ENCODE measurements at regions not wholly inside any gene's neighbourhood (a gene's known extent, or its start where the extent isn't known, plus 50 kb on each side); places are given as distances from the start of the nearest gene placed in this dataset.

DNA sequence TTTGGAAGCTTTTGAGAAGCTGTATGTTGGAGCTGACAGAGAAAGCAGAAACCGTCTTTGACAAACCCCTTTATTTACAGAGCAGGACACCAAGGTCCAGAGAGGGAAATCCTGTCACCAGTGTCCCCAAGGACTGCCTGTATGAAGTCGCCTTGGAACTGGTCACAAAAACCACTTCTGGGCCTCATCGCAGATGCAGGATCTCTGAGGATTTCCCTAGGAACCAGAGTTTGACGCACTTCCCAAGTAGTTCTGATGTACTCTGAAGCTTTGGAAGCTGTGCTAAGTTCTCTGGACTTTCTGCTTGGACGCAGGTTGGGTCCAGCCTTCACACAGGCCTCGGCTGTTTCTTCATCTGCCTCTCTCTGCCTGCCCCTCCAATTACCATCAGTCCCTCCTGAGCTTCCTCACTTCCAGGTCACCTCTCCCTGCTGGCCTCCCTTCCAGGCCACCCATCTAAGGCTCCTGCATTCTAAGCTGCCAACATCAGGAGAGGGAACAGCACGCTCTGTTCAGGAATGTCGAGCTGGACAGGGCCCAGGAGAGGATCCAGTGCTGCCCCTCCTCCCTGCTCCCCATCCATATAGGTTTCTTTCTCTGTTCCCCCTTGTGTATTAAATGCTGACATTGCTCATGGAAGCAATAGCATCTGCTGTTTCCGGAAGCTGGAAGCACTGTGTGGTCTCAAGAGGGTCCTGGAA is 270.8 kb downstream of the OPA1 start:
- peak in 1 of 7 donors; percentile 43 for DNase-seq
- Histone ChIP-seq H3K27me3 (no peaks in the 10 kb centered on the region), H3K4me1 (replicated peaks in 1 of 2) (no peaks in the 10 kb centered on the region), H3K9me3 (replicated peaks in 1 of 3) (no peaks in the 10 kb centered on the region), H3K36me3 (replicated peaks in 1 of 2) (no peaks in the 10 kb centered on the region), H3K4me3 (no peak overlapping the region), H3K27ac (no peak overlapping the region)
- WGBS, 4 donors: 80 to 91% (median 84%) methylated on average over 8 to 9 of the region's 9 CpGs
- no peak for TF ChIP-seq POLR2A (IDR thresholded peaks at IDR 0.05)
- TF ChIP-seq, protein P1, sequence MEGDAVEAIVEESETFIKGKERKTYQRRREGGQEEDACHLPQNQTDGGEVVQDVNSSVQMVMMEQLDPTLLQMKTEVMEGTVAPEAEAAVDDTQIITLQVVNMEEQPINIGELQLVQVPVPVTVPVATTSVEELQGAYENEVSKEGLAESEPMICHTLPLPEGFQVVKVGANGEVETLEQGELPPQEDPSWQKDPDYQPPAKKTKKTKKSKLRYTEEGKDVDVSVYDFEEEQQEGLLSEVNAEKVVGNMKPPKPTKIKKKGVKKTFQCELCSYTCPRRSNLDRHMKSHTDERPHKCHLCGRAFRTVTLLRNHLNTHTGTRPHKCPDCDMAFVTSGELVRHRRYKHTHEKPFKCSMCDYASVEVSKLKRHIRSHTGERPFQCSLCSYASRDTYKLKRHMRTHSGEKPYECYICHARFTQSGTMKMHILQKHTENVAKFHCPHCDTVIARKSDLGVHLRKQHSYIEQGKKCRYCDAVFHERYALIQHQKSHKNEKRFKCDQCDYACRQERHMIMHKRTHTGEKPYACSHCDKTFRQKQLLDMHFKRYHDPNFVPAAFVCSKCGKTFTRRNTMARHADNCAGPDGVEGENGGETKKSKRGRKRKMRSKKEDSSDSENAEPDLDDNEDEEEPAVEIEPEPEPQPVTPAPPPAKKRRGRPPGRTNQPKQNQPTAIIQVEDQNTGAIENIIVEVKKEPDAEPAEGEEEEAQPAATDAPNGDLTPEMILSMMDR (IDR thresholded peaks at IDR 0.05): no peak
- intact Hi-C loops (cut with DNase I): no loop called here

DNA sequence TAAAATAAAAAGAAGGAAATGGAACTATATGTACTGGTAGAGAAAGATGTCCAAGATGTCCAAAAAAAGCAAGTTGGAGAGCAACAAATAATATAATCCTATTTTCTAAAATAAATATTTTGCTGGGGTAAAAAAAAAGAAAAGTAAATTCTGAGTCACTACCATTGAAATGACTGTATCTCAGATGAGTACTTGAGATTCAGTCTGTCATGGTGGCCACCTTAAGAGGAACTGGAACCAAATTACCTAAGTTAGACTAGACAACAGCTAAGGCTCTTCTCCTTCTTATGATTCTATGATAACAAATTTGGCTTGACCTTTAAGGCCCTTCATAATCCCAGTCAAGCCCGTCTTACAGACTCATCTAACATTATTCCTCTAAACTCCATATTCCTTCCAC is 270.6 kb upstream of the HES1 start:
- Histone ChIP-seq H3K9me3 (replicated peaks in 1 of 3) (no peaks in the 10 kb centered on the region), H3K4me3 (no peak overlapping the region), H3K36me3 (replicated peaks in 1 of 2) (no peaks in the 10 kb centered on the region), H3K27me3 (peaks cover 4% of the 10 kb centered on the region), H3K27ac (no peak overlapping the region), H3K4me1 (replicated peaks in 1 of 2) (no peaks in the 10 kb centered on the region)
- no peak for DNase-seq
- intact Hi-C loops (cut with DNase I): no loop called here
- 77 to 94% (median 89%) methylated on average over 1 of the region's 1 CpG for WGBS, 4 donors
- TF ChIP-seq, protein P1 (IDR thresholded peaks at IDR 0.05): no peak
- no peak for TF ChIP-seq POLR2A (IDR thresholded peaks at IDR 0.05)

DNA sequence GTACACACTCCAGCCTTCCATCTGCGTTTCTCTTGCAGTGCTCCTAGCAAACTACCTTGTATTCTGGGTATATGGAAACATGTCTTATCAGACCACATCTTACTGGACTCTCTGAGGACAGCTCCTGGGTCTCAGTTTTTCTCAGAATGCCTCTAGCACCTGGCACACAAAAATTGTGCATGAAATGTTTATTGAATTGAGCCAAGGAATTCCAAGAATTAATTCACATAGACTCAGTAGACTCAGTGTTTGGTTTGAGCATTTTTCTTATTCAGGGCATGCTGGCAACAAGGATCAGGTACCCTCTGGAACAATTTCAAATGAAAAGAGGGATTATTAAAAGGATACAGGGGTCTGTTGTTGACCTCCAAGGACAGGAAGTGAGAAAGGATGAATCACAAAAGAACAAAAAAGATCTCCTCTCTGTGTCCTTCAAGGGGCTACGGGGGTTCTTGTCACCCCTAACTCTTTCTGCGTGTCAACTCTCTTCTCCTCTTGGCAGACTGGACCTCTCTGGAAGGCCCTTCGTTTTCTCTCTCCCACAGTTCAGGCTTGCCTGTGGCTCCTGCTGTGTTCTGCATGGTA is 270.0 kb upstream of the HES1 start:
- 42 to 73% (median 57%) methylated on average over 4 of the region's 4 CpGs for WGBS, 4 donors
- intact Hi-C loops (cut with DNase I): no loop called here
- DNase-seq: no peak
- no peak overlapping the region for H3K4me3 ChIP-seq
- TF ChIP-seq POLR2A (IDR thresholded peaks at IDR 0.05): no peak
- TF ChIP-seq, protein P1 (IDR thresholded peaks at IDR 0.05): no peak
- H3K36me3 ChIP-seq (replicated peaks in 1 of 2): no peaks in the 10 kb centered on the region
- no peaks in the 10 kb centered on the region for H3K4me1 ChIP-seq (replicated peaks in 1 of 2)
- no peaks in the 10 kb centered on the region for H3K9me3 ChIP-seq (replicated peaks in 1 of 3)
- H3K27me3 ChIP-seq: peaks cover 4% of the 10 kb centered on the region
- no peak overlapping the region for H3K27ac ChIP-seq

DNA sequence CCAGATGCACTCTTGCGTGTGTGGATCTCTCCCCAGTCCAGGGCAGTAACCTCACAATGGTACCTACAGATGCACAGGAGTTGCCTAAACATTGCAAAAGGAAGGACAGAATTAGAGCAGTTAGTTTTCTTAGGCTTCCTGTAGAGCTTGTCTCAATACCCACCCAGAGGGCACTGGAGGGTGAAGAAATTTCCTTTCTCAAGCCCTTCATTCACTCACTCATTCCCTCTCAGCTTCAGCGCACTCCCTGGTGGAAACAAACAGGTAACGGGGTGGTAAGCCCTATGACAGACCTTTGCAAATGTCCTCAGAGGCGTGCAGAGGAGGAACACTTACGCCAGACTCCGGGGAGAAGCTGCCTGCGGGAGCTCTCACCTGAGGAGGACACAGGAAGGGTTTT is 267.4 kb upstream of the HES1 start:
- WGBS, 4 donors: 88 to 97% (median 96%) methylated on average over 5 to 7 of the region's 7 CpGs
- H3K9me3 ChIP-seq (replicated peaks in 1 of 3): no peaks in the 10 kb centered on the region
- intact Hi-C loops (cut with DNase I): no loop called here
- H3K4me1 ChIP-seq (replicated peaks in 1 of 2): no peaks in the 10 kb centered on the region
- no peak overlapping the region for H3K4me3 ChIP-seq
- H3K27ac ChIP-seq: no peak overlapping the region
- TF ChIP-seq, protein P1 (IDR thresholded peaks at IDR 0.05): no peak
- no peak for TF ChIP-seq POLR2A (IDR thresholded peaks at IDR 0.05)
- no peak for DNase-seq
- peaks cover 4% of the 10 kb centered on the region for H3K27me3 ChIP-seq
- H3K36me3 ChIP-seq (replicated peaks in 1 of 2): no peaks in the 10 kb centered on the region

All from adrenal gland (tissue), 9 donors.